Spleen (tissue), 11 donors: ENCODE measurements at regions not wholly inside any gene's neighbourhood (a gene's known extent, or its start where the extent isn't known, plus 50 kb on each side); places are given as distances from the start of the nearest gene placed in this dataset.
A peak's percentile ranks its signal among the peaks of the same experiment; 100 is the strongest.

ENCODE experiments used
- DNase-seq: peaks from one replicate; pipeline ENCODE4 v3.0.0-alpha.2; 2020
- H3K27ac ChIP-seq, 8 donors: fragments of 200-600 bp; sonication (generic) in 7 of 8; 1 replicate in 4 of 8; 2 replicates in 4 of 8; pipeline versions ENCODE4 v1.5.0 to v1.8.0; 2016 to 2021; ENCODE audit warnings: inconsistent platforms in 4 of 8, mild to moderate bottlenecking in 4 of 8, moderate library complexity in 1 of 8
- H3K27me3 ChIP-seq, 7 donors: fragments of 200-600 bp; sonication (generic) in 6 of 7; replicated peaks in 1 of 7; 1 replicate in 4 of 7; 2 replicates in 3 of 7; pipeline versions ENCODE4 v1.5.0 to v1.8.0; 2016 to 2021; ENCODE audit warnings: inconsistent platforms in 3 of 7, mild to moderate bottlenecking in 1 of 7
- H3K36me3 ChIP-seq, 6 donors: fragments of 200-600 bp; sonication (generic) in 5 of 6; 1 replicate in 4 of 6; 2 replicates in 2 of 6; pipeline versions ENCODE4 v1.5.0 to v1.8.0; 2016 to 2021; ENCODE audit warnings: inconsistent platforms in 2 of 6
- H3K4me1 ChIP-seq, 6 donors: fragments of 200-600 bp; sonication (generic) in 5 of 6; 1 replicate in 3 of 6; 2 replicates in 3 of 6; pipeline versions ENCODE4 v1.5.0 to v1.8.0; 2016 to 2021; ENCODE audit warnings: inconsistent platforms in 3 of 6
- H3K4me3 ChIP-seq, 8 donors: fragments of 200-600 bp; sonication (generic) in 7 of 8; 1 replicate in 4 of 8; 2 replicates in 4 of 8; pipeline versions ENCODE4 v1.5.0 to v1.8.0; 2016 to 2021; ENCODE audit warnings: inconsistent platforms in 4 of 8, mild to moderate bottlenecking in 4 of 8, moderate library complexity in 2 of 8
- H3K9me3 ChIP-seq, 8 donors: fragments of 200-600 bp; sonication (generic) in 7 of 8; 1 replicate in 4 of 8; 2 replicates in 4 of 8; pipeline versions ENCODE4 v1.5.0 to v1.8.0; 2016 to 2021; ENCODE audit warnings: inconsistent platforms in 4 of 8
- CTCF ChIP-seq, 11 experiments: fragments of 200-600 bp in 7 of 11; fragments of 450-650 bp in 4 of 11; sonication (generic) in 4 of 11; IDR thresholded peaks in 8 of 11; conservative IDR thresholded peaks in 3 of 11; 1 replicate in 7 of 11; 2 replicates in 4 of 11; pipeline versions ENCODE4 v1.4.0 to v1.8.0; 2016 to 2021; ENCODE audit warnings: antibody characterized with exemption in 11 of 11, inconsistent platforms in 4 of 11, mild to moderate bottlenecking in 1 of 11
- POLR2A ChIP-seq, 3 donors: fragments of 450-650 bp; IDR thresholded peaks; one replicate each; pipeline ENCODE4 v1.5.1; 2017; ENCODE audit warnings: antibody characterized with exemption in 3 of 3, mild to moderate bottlenecking in 1 of 3
- POLR2AphosphoS5 ChIP-seq, 3 donors: sonication (generic); formaldehyde crosslinking; IDR thresholded peaks; one replicate each; pipeline ENCODE4 v1.5.1; 2017; ENCODE audit warnings: antibody characterized with exemption in 3 of 3
- WGBS, 5 donors: extraction: QIAGEN DNeasy Blood & Tissue Kit in 3 of 5; methylation state at CpG; one replicate each; pipeline versions ENCODE4 v1.1.5 to v1.1.7; 2013 to 2018; 5-methylcytosine and 5-hydroxymethylcytosine counted together
- intact Hi-C: fragments of 100-400 bp; cut with DNase I; formaldehyde crosslinking; loops from one replicate; pipeline ENCODE4 v1.15.0; 2023; ENCODE audit warnings: low total_unique reads
- donor health status: healthy with polysubstance abuse.
- donor health status: DM: no; HTN: no; CAD: no; lungs with moderate emphysema.
- donor health status: DM: no; HTN: no; CAD: no.
- donor health status: Bipolar disorder and iron deficiency.
- donor health status: healthy.
- donor health status: DM: no; HTN: no; CAD: no.
- donor health status: DM: yes; HTN: yes; CAD: no.

GRCh38 chr17:36808180-36808661 lies 129.1 kb upstream of the LHX1 start:
- intact Hi-C loops, result no loop called here
- peaks cover 0 to 97% (median 40%) of the 10 kb centered on the region in 7 donors for H3K27me3 ChIP-seq
- H3K27ac ChIP-seq, result no peak overlapping the region
- no peak for DNase-seq
- TF ChIP-seq POLR2AphosphoS5 (IDR thresholded peaks at IDR 0.05) (no peak), CTCF (IDR thresholded peaks at IDR 0.05 in 8 of 11, conservative IDR thresholded peaks at IDR 0.05 in 3 of 11) (no peak), POLR2A (IDR thresholded peaks at IDR 0.05) (no peak)
- H3K4me3 ChIP-seq, result peak overlapping the region in 1 of 8 donors; percentile 37
- WGBS, 5 donors, result 2 to 6% (median 5%) methylated on average over 13 to 60 of the region's 60 CpGs
- no peaks in the 10 kb centered on the region for H3K36me3 ChIP-seq
- H3K4me1 ChIP-seq, result peaks cover 0 to 12% (median 8%) of the 10 kb centered on the region in 6 donors
- no peaks in the 10 kb centered on the region for H3K9me3 ChIP-seq

GRCh38 chr17:36812762-36813161 lies 124.5 kb upstream of the LHX1 start:
- DNase-seq, result no peak

GRCh38 chr17:36813357-36813756 lies 123.9 kb upstream of the LHX1 start:
- Histone ChIP-seq H3K27ac (no peak overlapping the region), H3K4me1 (peaks cover 0 to 6% (median 2%) of the 10 kb centered on the region in 6 donors), H3K36me3 (no peaks in the 10 kb centered on the region), H3K9me3 (no peaks in the 10 kb centered on the region), H3K27me3 (peaks cover 0 to 100% (median 47%) of the 10 kb centered on the region in 7 donors), H3K4me3 (no peak overlapping the region)
- no peak for DNase-seq
- 55 to 71% (median 64%) methylated on average over 5 of the region's 5 CpGs for WGBS, 5 donors
- TF ChIP-seq CTCF (IDR thresholded peaks at IDR 0.05 in 8 of 11, conservative IDR thresholded peaks at IDR 0.05 in 3 of 11), result no peak
- TF ChIP-seq POLR2AphosphoS5 (IDR thresholded peaks at IDR 0.05), result no peak
- no peak for TF ChIP-seq POLR2A (IDR thresholded peaks at IDR 0.05)
- intact Hi-C loops, result no loop called here

More at GRCh38 chr17:36812762-36813161, 124.5 kb upstream of the LHX1 start:
- Histone ChIP-seq H3K9me3 (no peaks in the 10 kb centered on the region), H3K27ac (no peak overlapping the region), H3K4me1 (peaks cover 0 to 11% (median 7%) of the 10 kb centered on the region in 6 donors), H3K36me3 (no peaks in the 10 kb centered on the region), H3K27me3 (peaks cover 0 to 100% (median 53%) of the 10 kb centered on the region in 7 donors), H3K4me3 (no peak overlapping the region)
- TF ChIP-seq POLR2A (IDR thresholded peaks at IDR 0.05), result no peak
- TF ChIP-seq POLR2AphosphoS5 (IDR thresholded peaks at IDR 0.05), result no peak
- TF ChIP-seq CTCF (IDR thresholded peaks at IDR 0.05 in 8 of 11, conservative IDR thresholded peaks at IDR 0.05 in 3 of 11), result no peak
- intact Hi-C loops, result no loop called here
- WGBS, 5 donors, result 4 to 9% (median 5%) methylated on average over 9 of the region's 9 CpGs

- TF ChIP-seq CTCF (IDR thresholded peaks at IDR 0.05 in 8 of 11, conservative IDR thresholded peaks at IDR 0.05 in 3 of 11), result no peak
- TF ChIP-seq POLR2A (IDR thresholded peaks at IDR 0.05), result no peak
- no peak for TF ChIP-seq POLR2AphosphoS5 (IDR thresholded peaks at IDR 0.05)
- Histone ChIP-seq H3K27me3 (peaks cover 0 to 100% (median 40%) of the 10 kb centered on the region in 7 donors), H3K9me3 (no peaks in the 10 kb centered on the region), H3K27ac (no peak overlapping the region), H3K36me3 (no peaks in the 10 kb centered on the region), H3K4me1 (no peaks in the 10 kb centered on the region), H3K4me3 (no peak overlapping the region)
- 45 to 56% (median 48%) methylated on average over 18 of the region's 18 CpGs for WGBS, 5 donors
- DNase-seq, result peak; percentile 55
- intact Hi-C loops, result no loop called here
Observed at GRCh38 chr17:36813957-36814563, 123.2 kb upstream of the LHX1 start.
